DOHH2 (cell line): ENCODE measurements at regions not wholly inside any gene's neighbourhood (a gene's known extent, or its start where the extent isn't known, plus 50 kb on each side); places are given as distances from the start of the nearest gene placed in this dataset.

ENCODE experiments used
- H3F3A ChIP-seq: fragments of 200-600 bp; sonication (generic), shearing (Covaris generic); 2 replicates; pipeline ENCODE4 v1.6.0; 2016; ENCODE audit warnings: antibody characterized with exemption, mild to moderate bottlenecking; ENCODE audit not compliant: control insufficient read depth, insufficient read depth
- H3K27ac ChIP-seq: fragments of 200-600 bp; sonication (generic); 2 replicates; pipeline ENCODE4 v1.5.1; 2014; ENCODE audit warnings: low read depth, mild to moderate bottlenecking, low read length, moderate library complexity
- H3K27me3 ChIP-seq: fragments of 200-600 bp; sonication (generic); 2 replicates; pipeline ENCODE4 v1.6.1; 2014; ENCODE audit warnings: mild to moderate bottlenecking, low read length, mixed read lengths; ENCODE audit not compliant: control insufficient read depth
- H3K36me3 ChIP-seq: fragments of 200-600 bp; sonication (generic); 2 replicates; pipeline ENCODE4 v1.6.1; 2014; ENCODE audit warnings: mild to moderate bottlenecking, low read length, moderate library complexity, mixed read lengths; ENCODE audit not compliant: control insufficient read depth
- H3K4me1 ChIP-seq: fragments of 200-600 bp; sonication (generic); 2 replicates; pipeline ENCODE4 v1.6.1; 2014; ENCODE audit warnings: mild to moderate bottlenecking, low read length, mixed read lengths; ENCODE audit not compliant: control insufficient read depth
- H3K4me2 ChIP-seq: fragments of 200-600 bp; sonication (generic); 2 replicates; pipeline ENCODE4 v1.6.0; 2014; ENCODE audit warnings: mild to moderate bottlenecking, low read length, moderate library complexity
- H3K4me3 ChIP-seq: fragments of 200-600 bp; sonication (generic); 2 replicates; pipeline ENCODE4 v1.5.1; 2014; ENCODE audit warnings: mild to moderate bottlenecking, low read length, mixed read lengths
- H3K79me2 ChIP-seq: fragments of 200-600 bp; sonication (generic); 2 replicates; pipeline ENCODE4 v1.6.1; 2014; ENCODE audit warnings: mild to moderate bottlenecking, low read length, mixed read lengths; ENCODE audit not compliant: control insufficient read depth
- H3K9me2 ChIP-seq: fragments of 200-600 bp; sonication (generic); replicated peaks from 2 replicates; pipeline ENCODE4 v1.6.1; 2014; ENCODE audit warnings: mild to moderate bottlenecking, low read length, mixed read lengths; ENCODE audit not compliant: control insufficient read depth
- H3K9me3 ChIP-seq: fragments of 200-600 bp; sonication (generic); 2 replicates; pipeline ENCODE4 v1.6.1; 2014; ENCODE audit warnings: antibody characterized with exemption, low read length, mixed read lengths; ENCODE audit not compliant: control insufficient read depth, insufficient read depth
- H4K20me1 ChIP-seq: fragments of 200-600 bp; sonication (generic); 2 replicates; pipeline ENCODE4 v1.6.0; 2014; ENCODE audit warnings: low read depth, mild to moderate bottlenecking, antibody characterized with exemption, low read length, moderate library complexity; ENCODE audit not compliant: control insufficient read depth, insufficient read depth
- CTCF ChIP-seq: fragments of 200-600 bp; sonication (generic); IDR thresholded peaks from one replicate; pipeline ENCODE4 v1.5.1; 2014; ENCODE audit warnings: antibody characterized with exemption, mild to moderate bottlenecking, low read depth, low read length; ENCODE audit not compliant: poor library complexity, severe bottlenecking
- EZH2phosphoT487 ChIP-seq: fragments of 200-600 bp; sonication (generic); IDR thresholded peaks from 2 replicates; pipeline ENCODE4 v1.6.1; 2017; ENCODE audit warnings: borderline replicate concordance, mild to moderate bottlenecking, antibody characterized with exemption, low read length, moderate library complexity, mixed read lengths

- Histone ChIP-seq H3K4me1 (no peaks in the 10 kb centered on the region), H3K27me3 (no peaks in the 10 kb centered on the region), H4K20me1 (no peaks in the 10 kb centered on the region), H3K9me3 (peaks cover 17% of the 10 kb centered on the region; the same call in 1 of the 2 replicates), H3F3A (no peaks in the 10 kb centered on the region), H3K79me2 (no peaks in the 10 kb centered on the region), H3K4me2 (no peak overlapping the region), H3K27ac (no peak overlapping the region), H3K4me3 (no peak overlapping the region), H3K36me3 (no peaks in the 10 kb centered on the region), H3K9me2 (no peaks in the 10 kb centered on the region)
- TF ChIP-seq CTCF (no peak), EZH2phosphoT487 (no peak)
These were observed 163.6 kb upstream of the IRX2 start for GRCh38 chr5:2914981-2915484.

GRCh38 chr5:2914022-2914661 is 162.7 kb upstream of the IRX2 start:
- Histone ChIP-seq H3K27ac (no peak overlapping the region), H4K20me1 (no peaks in the 10 kb centered on the region), H3K4me2 (no peak overlapping the region), H3K4me1 (no peaks in the 10 kb centered on the region), H3K27me3 (no peaks in the 10 kb centered on the region), H3K9me2 (no peaks in the 10 kb centered on the region), H3F3A (no peaks in the 10 kb centered on the region), H3K79me2 (no peaks in the 10 kb centered on the region), H3K4me3 (no peak overlapping the region), H3K9me3 (peaks cover 12% of the 10 kb centered on the region; the same call in 1 of the 2 replicates), H3K36me3 (no peaks in the 10 kb centered on the region)
- no peak for TF ChIP-seq CTCF
- TF ChIP-seq EZH2phosphoT487: no peak

GRCh38 chr5:2913281-2913680 is 161.8 kb upstream of the IRX2 start:
- Histone ChIP-seq H3K4me3 (no peak overlapping the region), H3K9me3 (peaks cover 12% of the 10 kb centered on the region; the same call in 1 of the 2 replicates), H3K4me1 (no peaks in the 10 kb centered on the region), H3K79me2 (no peaks in the 10 kb centered on the region), H3K27ac (no peak overlapping the region), H3K9me2 (no peaks in the 10 kb centered on the region), H3K27me3 (no peaks in the 10 kb centered on the region), H4K20me1 (no peaks in the 10 kb centered on the region), H3K4me2 (no peak overlapping the region), H3K36me3 (no peaks in the 10 kb centered on the region), H3F3A (no peaks in the 10 kb centered on the region)
- TF ChIP-seq EZH2phosphoT487 (no peak), CTCF (no peak)
